HepG2 (cell line): ENCODE measurements at regions not wholly inside any gene's neighbourhood (a gene's known extent, or its start where the extent isn't known, plus 50 kb on each side); places are given as distances from the start of the nearest gene placed in this dataset.

ENCODE experiments used
- HMGA1 ChIP-seq: sonication (generic); formaldehyde crosslinking; conservative IDR thresholded peaks from 2 replicates; pipeline ENCODE4 v1.4.0; 2020; ENCODE audit warnings: missing genetic modification reagents
- NONO ChIP-seq, 2 experiments: fragments of 450-650 bp in 1 of 2; sonication (generic) in 1 of 2; formaldehyde crosslinking in 1 of 2; IDR thresholded peaks in 1 of 2; conservative IDR thresholded peaks in 1 of 2; 2 replicates each; pipeline versions ENCODE4 v1.6.1 to v1.8.0; 2017 to 2022; ENCODE audit warnings: mild to moderate bottlenecking in 1 of 2, missing genetic modification reagents in 1 of 2, moderate library complexity in 1 of 2
- NRL ChIP-seq: sonication (generic); formaldehyde crosslinking; IDR thresholded peaks from 2 replicates; pipeline ENCODE4 v1.5.0; 2020; ENCODE audit warnings: missing genetic modification reagents, mild to moderate bottlenecking, moderate library complexity, borderline replicate concordance
- PRDM4 ChIP-seq: sonication (generic); formaldehyde crosslinking; IDR thresholded peaks from 2 replicates; pipeline ENCODE4 v1.9.0; 2021; ENCODE audit warnings: missing genetic modification reagents, borderline replicate concordance
- ZBTB8A ChIP-seq: sonication (generic); formaldehyde crosslinking; IDR thresholded peaks from 2 replicates; pipeline ENCODE4 v1.4.0; 2020; ENCODE audit warnings: mild to moderate bottlenecking, low read depth, missing genetic modification reagents, borderline replicate concordance
- ZFYVE20 ChIP-seq: sonication (generic); formaldehyde crosslinking; IDR thresholded peaks from 2 replicates; pipeline ENCODE4 v1.8.0; 2023; ENCODE audit warnings: low read depth, mild to moderate bottlenecking, moderate library complexity, missing genetic modification reagents, borderline replicate concordance
- ZNF646 ChIP-seq: sonication (generic); formaldehyde crosslinking; IDR thresholded peaks from 2 replicates; pipeline ENCODE4 v1.9.0; 2021; ENCODE audit warnings: mild to moderate bottlenecking, missing genetic modification reagents
- ZNF710 ChIP-seq: sonication (generic); formaldehyde crosslinking; IDR thresholded peaks from 2 replicates; pipeline ENCODE4 v1.5.0; 2020; ENCODE audit warnings: mild to moderate bottlenecking, missing genetic modification reagents, borderline replicate concordance
- ZNF773 ChIP-seq: sonication (generic); formaldehyde crosslinking; IDR thresholded peaks from 2 replicates; pipeline ENCODE4 v1.4.0; 2020; ENCODE audit warnings: missing genetic modification reagents, borderline replicate concordance

GRCh38 chr12:46439793-46440511 lies 67.4 kb upstream of the SLC38A2 start (continued):
- no peak for TF ChIP-seq NRL (CRISPR knock-in tag)
- TF ChIP-seq ZFYVE20 (CRISPR knock-in tag) = no peak
- TF ChIP-seq PRDM4 (CRISPR knock-in tag) = no peak
- no peak for TF ChIP-seq ZNF773 (CRISPR knock-in tag)
- no peak for TF ChIP-seq ZNF646
- no peak for TF ChIP-seq NONO (IDR thresholded peaks at IDR 0.05)
- TF ChIP-seq NONO (CRISPR knock-in tag; conservative IDR thresholded peaks at IDR 0.05) = no peak
- TF ChIP-seq ZNF710 = no peak
- no peak for TF ChIP-seq HMGA1 (CRISPR knock-in tag)
- no peak for TF ChIP-seq ZBTB8A (CRISPR knock-in tag)
